ENCODE measurements at regions not wholly inside any gene's neighbourhood (a gene's known extent, or its start where the extent isn't known, plus 50 kb on each side); places are given as distances from the start of the nearest gene placed in this dataset.

- H3K27ac Mint-ChIP-seq = no peak overlapping the region
- CTCF ChIA-PET = no interaction called here
These were observed 51.9 kb upstream of the USP47 start for GRCh38 chr11:11789735-11790369.

GRCh38 chr11:11788063-11788710 lies 53.6 kb upstream of the USP47 start:
- peaks cover 0 to 8% of the 10 kb centered on the region in 2 experiments for H3K27me3 ChIP-seq (replicated peaks in 1 of 2; ENCODE audit: control insufficient read depth in 2 of 2, extremely low read depth in 1 of 2, insufficient read depth in 2 of 2, low read length in 1 of 2)
- no peaks in the 10 kb centered on the region for H3K4me1 ChIP-seq (ENCODE audit: control insufficient read depth in 1 of 2, extremely low read depth in 1 of 2, insufficient read depth in 2 of 2, low read length in 2 of 2)
- Mint-ChIP-seq H3K9me3 (no peaks in the 10 kb centered on the region), H3K4me1 (no peaks in the 10 kb centered on the region), H3K27ac (no peak overlapping the region), H3K27me3 (peaks cover 6 to 7% of the 10 kb centered on the region in 2 donors), H3K36me3 (no peaks in the 10 kb centered on the region), H3K4me3 (no peak overlapping the region)
- CTCF ChIA-PET = interaction anchor here (0.6 to 2.7 kb wide), 21 partner anchors 13 to 1973 kb away, joined by 3 to 42 read pairs (median 4); no protein-coding TSS in a partner anchor
- H3K27ac ChIP-seq (ENCODE audit: low read length) = no peak overlapping the region
- WGBS (ENCODE audit: insufficient coverage) = 48% methylated on average over 6 of the region's 7 CpGs
- POLR2A ChIA-PET = interaction anchor here in 1 of 2 donors (0.7 kb wide), 1 partner anchor 521 kb away, joined by 3 read pairs; no protein-coding TSS in a partner anchor
- no peaks in the 10 kb centered on the region for H3K9me3 ChIP-seq
- DNase-seq (no peak), ATAC-seq (replicated peaks in 1 of 4) (peak in 2 of 4 experiments; percentile 28 to 37)
- H3K36me3 ChIP-seq (ENCODE audit: control insufficient read depth in 2 of 2, extremely low read depth in 1 of 2, insufficient read depth in 1 of 2, low read length in 1 of 2) = no peaks in the 10 kb centered on the region
- no peak overlapping the region for H3K4me3 ChIP-seq (ENCODE audit: control insufficient read depth in 1 of 2, extremely low read depth in 1 of 2, low read length in 1 of 2)

More at GRCh38 chr11:11789735-11790369, 51.9 kb upstream of the USP47 start:
- H3K9me3 Mint-ChIP-seq = no peaks in the 10 kb centered on the region
- Histone ChIP-seq H3K27ac (ENCODE audit: low read length) (no peak overlapping the region), H3K4me3 (ENCODE audit: control insufficient read depth in 1 of 2, extremely low read depth in 1 of 2, low read length in 1 of 2) (no peak overlapping the region), H3K36me3 (ENCODE audit: control insufficient read depth in 2 of 2, extremely low read depth in 1 of 2, insufficient read depth in 1 of 2, low read length in 1 of 2) (no peaks in the 10 kb centered on the region), H3K4me1 (ENCODE audit: control insufficient read depth in 1 of 2, extremely low read depth in 1 of 2, insufficient read depth in 2 of 2, low read length in 2 of 2) (no peaks in the 10 kb centered on the region), H3K27me3 (replicated peaks in 1 of 2; ENCODE audit: control insufficient read depth in 2 of 2, extremely low read depth in 1 of 2, insufficient read depth in 2 of 2, low read length in 1 of 2) (peaks cover 0 to 8% of the 10 kb centered on the region in 2 experiments), H3K9me3 (no peaks in the 10 kb centered on the region)
- H3K36me3 Mint-ChIP-seq = no peaks in the 10 kb centered on the region
- no CpG with 5 or more reads among the region's 5 CpGs for WGBS (ENCODE audit: insufficient coverage)
- peaks cover 0 to 1% of the 10 kb centered on the region in 2 donors for H3K27me3 Mint-ChIP-seq
- no peaks in the 10 kb centered on the region for H3K4me1 Mint-ChIP-seq
- no peak for ATAC-seq (replicated peaks in 1 of 4)
- peak in 1 of 35 experiments; percentile 34 for DNase-seq
- no peak overlapping the region for H3K4me3 Mint-ChIP-seq
- POLR2A ChIA-PET = no interaction called here

- peaks cover 6 to 7% of the 10 kb centered on the region in 2 donors for H3K27me3 Mint-ChIP-seq
- no peak overlapping the region for H3K4me3 Mint-ChIP-seq
- Histone ChIP-seq H3K27ac (ENCODE audit: low read length) (no peak overlapping the region), H3K4me3 (ENCODE audit: control insufficient read depth in 1 of 2, extremely low read depth in 1 of 2, low read length in 1 of 2) (no peak overlapping the region), H3K27me3 (replicated peaks in 1 of 2; ENCODE audit: control insufficient read depth in 2 of 2, extremely low read depth in 1 of 2, insufficient read depth in 2 of 2, low read length in 1 of 2) (peaks cover 0 to 9% of the 10 kb centered on the region in 2 experiments), H3K9me3 (no peaks in the 10 kb centered on the region), H3K4me1 (ENCODE audit: control insufficient read depth in 1 of 2, extremely low read depth in 1 of 2, insufficient read depth in 2 of 2, low read length in 2 of 2) (no peaks in the 10 kb centered on the region), H3K36me3 (ENCODE audit: control insufficient read depth in 2 of 2, extremely low read depth in 1 of 2, insufficient read depth in 1 of 2, low read length in 1 of 2) (no peaks in the 10 kb centered on the region)
- ChIA-PET CTCF (interaction anchor here (0.5 to 2.7 kb wide), 24 partner anchors 13 to 1972 kb away, joined by 3 to 42 read pairs (median 4); no protein-coding TSS in a partner anchor), POLR2A (no interaction called here)
- H3K36me3 Mint-ChIP-seq = no peaks in the 10 kb centered on the region
- no peaks in the 10 kb centered on the region for H3K4me1 Mint-ChIP-seq
- 92% methylated on average over 2 of the region's 7 CpGs for WGBS (ENCODE audit: insufficient coverage)
- H3K27ac Mint-ChIP-seq = no peak overlapping the region
- no peaks in the 10 kb centered on the region for H3K9me3 Mint-ChIP-seq
- DNase-seq = peak; percentile 32 to 81 (median 63)
- ATAC-seq (replicated peaks in 1 of 4) = peak; percentile 70 to 85 (median 78)
These were observed 54.3 kb upstream of the USP47 start for GRCh38 chr11:11787305-11788062.

- no peaks in the 10 kb centered on the region for H3K36me3 ChIP-seq (ENCODE audit: control insufficient read depth in 2 of 2, extremely low read depth in 1 of 2, insufficient read depth in 1 of 2, low read length in 1 of 2)
- Mint-ChIP-seq H3K27ac (no peak overlapping the region), H3K9me3 (no peaks in the 10 kb centered on the region), H3K4me3 (no peak overlapping the region), H3K4me1 (no peaks in the 10 kb centered on the region), H3K27me3 (peaks cover 6 to 7% of the 10 kb centered on the region in 2 donors), H3K36me3 (no peaks in the 10 kb centered on the region)
- no peak for ATAC-seq (replicated peaks in 1 of 4)
- no peak overlapping the region for H3K4me3 ChIP-seq (ENCODE audit: control insufficient read depth in 1 of 2, extremely low read depth in 1 of 2, low read length in 1 of 2)
- ChIA-PET CTCF (interaction anchor here (0.7 to 2.7 kb wide), 8 partner anchors 56 to 1015 kb away, joined by 3 to 42 read pairs (median 6); no protein-coding TSS in a partner anchor), POLR2A (no interaction called here)
- H3K9me3 ChIP-seq = no peaks in the 10 kb centered on the region
- H3K4me1 ChIP-seq (ENCODE audit: control insufficient read depth in 1 of 2, extremely low read depth in 1 of 2, insufficient read depth in 2 of 2, low read length in 2 of 2) = no peaks in the 10 kb centered on the region
- no peak overlapping the region for H3K27ac ChIP-seq (ENCODE audit: low read length)
- H3K27me3 ChIP-seq (replicated peaks in 1 of 2; ENCODE audit: control insufficient read depth in 2 of 2, extremely low read depth in 1 of 2, insufficient read depth in 2 of 2, low read length in 1 of 2) = peaks cover 0 to 10% of the 10 kb centered on the region in 2 experiments
- no CpG with 5 or more reads among the region's 4 CpGs for WGBS (ENCODE audit: insufficient coverage)
- no peak for DNase-seq
These were observed 55.0 kb upstream of the USP47 start for GRCh38 chr11:11786771-11787170.

GRCh38 chr11:11786234-11786633 lies 55.5 kb upstream of the USP47 start:
- Mint-ChIP-seq H3K27ac (no peak overlapping the region), H3K9me3 (no peaks in the 10 kb centered on the region), H3K36me3 (no peaks in the 10 kb centered on the region), H3K4me3 (no peak overlapping the region), H3K4me1 (no peaks in the 10 kb centered on the region), H3K27me3 (peaks cover 6 to 7% of the 10 kb centered on the region in 2 donors)
- Histone ChIP-seq H3K9me3 (no peaks in the 10 kb centered on the region), H3K4me1 (ENCODE audit: control insufficient read depth in 1 of 2, extremely low read depth in 1 of 2, insufficient read depth in 2 of 2, low read length in 2 of 2) (no peaks in the 10 kb centered on the region), H3K36me3 (ENCODE audit: control insufficient read depth in 2 of 2, extremely low read depth in 1 of 2, insufficient read depth in 1 of 2, low read length in 1 of 2) (no peaks in the 10 kb centered on the region), H3K4me3 (ENCODE audit: control insufficient read depth in 1 of 2, extremely low read depth in 1 of 2, low read length in 1 of 2) (no peak overlapping the region), H3K27ac (ENCODE audit: low read length) (no peak overlapping the region), H3K27me3 (replicated peaks in 1 of 2; ENCODE audit: control insufficient read depth in 2 of 2, extremely low read depth in 1 of 2, insufficient read depth in 2 of 2, low read length in 1 of 2) (peaks cover 0 to 11% of the 10 kb centered on the region in 2 experiments)
- ChIA-PET CTCF (interaction anchor here (0.6 kb wide), 2 partner anchors 940 to 1009 kb away, joined by 3 to 5 read pairs; no protein-coding TSS in a partner anchor), POLR2A (no interaction called here)
- DNase-seq (no peak), ATAC-seq (replicated peaks in 1 of 4) (no peak)
- 100% methylated on average over 3 of the region's 5 CpGs for WGBS (ENCODE audit: insufficient coverage)

GRCh38 chr11:11782532-11783110 lies 59.2 kb upstream of the USP47 start:
- Histone ChIP-seq H3K4me1 (ENCODE audit: control insufficient read depth in 1 of 2, extremely low read depth in 1 of 2, insufficient read depth in 2 of 2, low read length in 2 of 2) (no peaks in the 10 kb centered on the region), H3K36me3 (ENCODE audit: control insufficient read depth in 2 of 2, extremely low read depth in 1 of 2, insufficient read depth in 1 of 2, low read length in 1 of 2) (no peaks in the 10 kb centered on the region), H3K4me3 (ENCODE audit: control insufficient read depth in 1 of 2, extremely low read depth in 1 of 2, low read length in 1 of 2) (no peak overlapping the region), H3K9me3 (no peaks in the 10 kb centered on the region), H3K27me3 (replicated peaks in 1 of 2; ENCODE audit: control insufficient read depth in 2 of 2, extremely low read depth in 1 of 2, insufficient read depth in 2 of 2, low read length in 1 of 2) (peaks cover 0 to 11% of the 10 kb centered on the region in 2 experiments), H3K27ac (ENCODE audit: low read length) (no peak overlapping the region)
- Mint-ChIP-seq H3K9me3 (no peaks in the 10 kb centered on the region), H3K27me3 (peaks cover 11 to 17% of the 10 kb centered on the region in 2 donors), H3K27ac (no peak overlapping the region), H3K4me1 (no peaks in the 10 kb centered on the region), H3K36me3 (no peaks in the 10 kb centered on the region), H3K4me3 (no peak overlapping the region)
- CTCF ChIA-PET = no interaction called here
- DNase-seq = no peak
- POLR2A ChIA-PET = no interaction called here
- 80% methylated on average over 3 of the region's 3 CpGs for WGBS (ENCODE audit: insufficient coverage)
- no peak for ATAC-seq (replicated peaks in 1 of 4)
